ENCODE measurements at regions not wholly inside any gene's neighbourhood (a gene's known extent, or its start where the extent isn't known, plus 50 kb on each side); places are given as distances from the start of the nearest gene placed in this dataset.
A peak's percentile ranks its signal among the peaks of the same experiment; 100 is the strongest.
"Not testable (repeated sequence)": the region's sequence is repeated elsewhere in the genome, so short reads cannot be mapped to it uniquely, and the experiment has no call there.

DNA sequence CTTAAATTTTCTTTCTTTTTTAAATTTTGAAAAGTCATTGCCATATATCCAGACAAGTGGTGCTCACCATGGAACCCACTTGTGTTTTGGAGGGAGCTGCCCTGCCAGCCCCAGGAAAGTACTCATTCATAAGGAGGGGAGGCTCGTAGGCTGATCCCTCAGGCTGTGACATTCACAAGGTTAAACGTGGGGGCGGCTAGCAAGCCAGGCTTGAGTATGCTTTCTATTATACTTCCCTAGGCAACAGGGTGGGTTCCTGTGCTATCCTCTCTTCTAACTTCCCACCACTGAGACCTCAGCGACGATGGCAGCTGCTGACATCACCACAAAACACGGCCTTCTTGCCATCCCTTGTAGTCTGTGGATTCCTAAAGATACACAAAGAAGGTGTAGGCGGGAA, 160.5 kb upstream of the C2CD4B start:
- DNase-seq = no peak

GRCh38 chr15:62326460-62327011, 161.5 kb upstream of the C2CD4B start:
- DNase-seq = no peak

GRCh38 chr15:62327406-62327805, 162.3 kb upstream of the C2CD4B start:
- DNase-seq = no peak

DNA sequence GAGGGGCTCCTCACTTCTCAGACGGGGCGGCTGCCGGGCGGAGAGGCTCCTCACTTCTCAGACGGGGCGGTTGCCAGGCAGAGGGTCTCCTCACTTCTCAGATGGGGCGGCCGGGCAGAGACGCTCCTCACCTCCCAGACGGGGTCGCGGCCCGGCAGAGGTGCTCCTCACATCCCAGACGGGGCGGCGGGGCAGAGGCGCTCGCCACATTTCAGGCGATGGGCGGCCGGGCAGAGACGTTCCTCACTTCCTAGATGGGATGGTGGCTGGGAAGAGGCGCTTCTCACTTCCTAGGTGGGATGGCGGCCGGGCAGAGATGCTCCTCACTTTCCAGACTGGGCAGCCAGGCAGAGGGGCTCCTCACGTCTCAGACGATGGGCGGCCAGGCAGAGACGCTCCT, 167.4 kb upstream of the C2CD4B start:
- not testable (repeated sequence) for DNase-seq

DNA sequence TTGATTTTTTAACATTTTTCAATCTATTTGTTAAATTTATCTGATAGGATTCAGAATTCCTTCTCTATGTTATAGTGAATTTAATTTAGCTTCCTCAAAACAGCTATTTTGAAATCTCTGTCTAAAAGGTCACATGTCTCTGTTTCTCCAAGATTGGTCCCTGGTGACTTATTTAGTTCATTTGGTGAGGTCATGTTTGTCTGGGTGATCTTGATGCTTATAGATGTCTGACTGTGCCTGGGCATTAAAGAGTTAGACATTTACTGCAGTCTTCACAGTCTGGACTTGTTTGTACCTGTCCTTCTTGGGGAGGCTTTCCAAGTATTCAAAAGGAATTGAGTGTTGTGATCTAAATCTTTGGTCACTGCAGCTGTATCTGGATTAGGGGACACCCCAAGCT, 169.5 kb upstream of the C2CD4B start:
- DNase-seq = no peak

DNA sequence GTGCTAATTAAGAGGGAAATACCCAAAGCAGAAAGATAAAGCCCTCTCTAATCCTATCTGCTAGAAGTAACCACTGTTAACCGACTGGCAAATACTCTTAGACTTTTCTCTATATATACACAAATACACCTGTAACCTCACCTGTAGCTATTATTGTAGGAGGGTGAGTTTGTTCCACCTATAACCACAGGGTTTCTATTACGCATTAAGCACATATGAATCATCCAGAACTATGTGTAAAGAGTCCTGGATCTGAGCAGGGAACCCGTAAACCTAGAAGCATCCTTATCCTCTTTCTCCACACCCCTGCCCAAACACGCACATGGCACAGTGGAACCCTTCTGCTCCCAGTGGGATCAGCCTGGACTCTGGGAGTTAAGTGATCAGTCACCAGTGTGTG, 172.8 kb upstream of the C2CD4B start:
- no peak for DNase-seq

DNA sequence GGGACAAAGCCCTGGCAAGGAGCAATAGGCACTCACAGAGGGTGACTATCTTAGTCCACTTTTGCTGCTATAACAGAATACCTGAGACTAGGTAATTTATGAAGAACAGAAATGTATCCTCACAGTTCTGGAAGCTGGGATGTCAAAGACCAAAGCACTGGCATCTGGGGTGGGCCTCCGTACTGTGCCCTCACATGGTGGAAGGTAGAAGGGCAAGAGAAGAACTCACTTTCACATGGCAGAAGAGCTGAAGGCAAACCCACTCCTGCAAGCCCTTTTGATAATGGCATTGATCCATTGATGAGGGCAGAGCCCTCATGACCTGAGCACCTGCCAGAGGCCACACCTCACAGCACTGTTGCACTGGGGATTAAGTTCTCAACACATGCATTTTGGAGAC, 173.4 kb upstream of the C2CD4B start:
- DNase-seq = no peak

GRCh38 chr15:62342959-62343358, 177.9 kb upstream of the C2CD4B start:
- DNase-seq = no peak

DNA sequence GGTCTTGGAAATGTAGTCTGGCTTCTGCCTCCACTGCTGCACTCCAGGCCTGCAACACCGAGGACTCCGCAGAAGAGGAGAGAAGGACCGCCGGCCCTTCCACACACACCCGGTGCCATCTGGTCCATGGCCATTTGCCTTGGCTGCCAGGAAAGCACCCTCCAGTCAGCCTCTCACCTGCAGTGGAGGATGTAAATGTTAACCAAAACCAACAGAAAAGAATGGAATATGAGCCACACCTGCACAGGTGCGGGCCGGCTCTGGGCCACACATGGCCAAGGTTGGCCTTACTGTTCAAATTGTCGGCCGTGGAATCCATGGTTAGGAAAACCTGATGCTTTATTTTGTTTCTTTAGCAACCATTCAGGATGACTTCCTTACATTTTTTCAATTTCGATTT, 178.3 kb upstream of the C2CD4B start:
- DNase-seq = no peak

GRCh38 chr15:62344806-62345539, 179.9 kb upstream of the C2CD4B start:
- peak; percentile 40 for DNase-seq

DNA sequence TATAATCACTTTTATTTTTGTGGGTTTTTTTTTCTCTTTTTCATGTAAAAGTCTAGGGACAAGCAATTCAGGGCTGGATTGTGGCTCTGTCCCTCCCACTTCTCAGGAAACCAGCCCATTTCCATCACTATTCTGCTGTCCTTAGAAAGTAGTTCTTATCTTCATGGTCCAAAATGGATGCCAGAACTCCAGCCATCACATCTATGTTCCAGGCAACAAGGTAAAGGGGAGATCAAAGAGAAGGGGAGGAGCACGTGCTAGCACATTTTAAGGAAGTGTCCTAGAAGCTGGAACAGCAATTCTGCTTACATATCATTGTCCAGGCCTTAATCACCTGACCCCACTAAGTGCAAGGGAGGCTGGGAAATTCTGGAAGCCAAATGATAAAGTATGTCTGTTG, 181.1 kb upstream of the C2CD4B start:
- no peak for DNase-seq

- no peak for DNase-seq
These were observed 183.0 kb upstream of the C2CD4B start for GRCh38 chr15:62348118-62348517.

DNA sequence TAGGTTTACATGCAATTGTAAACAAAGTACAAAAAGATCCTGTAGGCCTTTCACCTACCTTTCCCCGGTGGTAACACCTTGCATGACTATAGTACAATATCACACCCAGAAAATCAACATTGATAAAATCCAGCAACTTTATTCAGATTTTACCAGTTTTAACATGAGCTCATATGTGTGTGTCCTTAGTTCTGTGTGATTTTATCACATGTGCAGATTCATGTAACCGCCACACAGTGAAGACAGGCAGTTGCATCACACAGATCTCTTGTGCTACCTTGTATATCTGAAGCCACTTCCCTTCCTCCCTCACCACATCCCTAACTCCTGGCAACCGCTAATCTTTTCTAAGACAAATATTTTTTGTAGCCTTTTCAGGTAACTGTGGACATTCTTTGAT, 183.5 kb upstream of the C2CD4B start:
- no peak for DNase-seq

- no peak for DNase-seq
These were observed 187.7 kb upstream of the C2CD4B start for GRCh38 chr15:62352817-62353216.

- no peak for DNase-seq
These were observed 192.3 kb upstream of the C2CD4B start for GRCh38 chr15:62357431-62357830.

- DNase-seq = no peak
These were observed 194.3 kb upstream of the C2CD4B start for GRCh38 chr15:62359416-62359815.

GRCh38 chr15:62360332-62361097, 195.4 kb upstream of the C2CD4B start:
- DNase-seq = no peak

GRCh38 chr15:62362144-62362543, 197.1 kb upstream of the C2CD4B start:
- DNase-seq = no peak

DNA sequence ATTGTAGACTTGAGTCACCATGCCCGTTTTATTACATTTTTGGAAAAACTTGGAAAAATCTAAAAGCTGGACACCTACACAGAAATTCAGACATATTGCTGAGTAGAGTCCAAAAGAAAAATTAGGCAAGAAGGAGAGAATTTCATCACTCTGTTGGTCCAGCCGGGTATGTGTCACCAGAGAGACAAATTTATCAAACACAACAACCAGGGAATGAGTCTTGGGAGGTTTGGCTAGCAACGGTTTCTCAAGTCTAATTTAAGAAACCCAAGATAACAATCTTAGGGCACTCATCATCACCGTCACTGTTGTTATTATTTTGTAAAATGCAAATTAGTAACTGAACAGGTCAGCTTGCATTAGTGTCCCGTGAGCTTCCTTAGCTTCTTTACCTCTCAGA, 197.5 kb upstream of the C2CD4B start:
- no peak for DNase-seq

- no peak for DNase-seq
These were observed 198.8 kb upstream of the C2CD4B start for GRCh38 chr15:62363913-62364312.

GRCh38 chr15:62365795-62366442, 200.8 kb upstream of the C2CD4B start:
- no peak for DNase-seq

- DNase-seq = no peak
These were observed 204.4 kb upstream of the C2CD4B start for GRCh38 chr15:62369454-62369853.

DNA sequence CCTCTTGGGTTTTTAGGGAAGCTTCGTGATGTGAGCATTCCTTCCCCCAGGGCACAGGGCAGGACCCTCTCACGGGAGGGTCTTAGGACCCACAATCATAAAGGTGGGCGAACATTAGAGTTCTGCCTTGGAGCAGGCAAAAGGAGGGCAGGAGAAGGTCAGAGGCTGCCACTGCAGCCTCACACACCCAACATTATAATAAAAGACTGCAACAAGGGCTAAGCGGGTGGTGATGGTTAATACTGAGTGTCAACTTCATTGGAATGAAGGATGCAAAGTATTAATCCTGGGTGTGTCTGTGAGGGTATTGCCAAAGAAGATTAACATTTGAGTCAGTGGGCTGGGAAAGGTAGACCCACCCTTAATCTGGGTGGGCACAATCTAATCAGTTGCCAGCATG, 206.6 kb upstream of the C2CD4B start:
- DNase-seq = not testable (repeated sequence)
